Lung (tissue), 11 donors: ENCODE measurements at regions not wholly inside any gene's neighbourhood (a gene's known extent, or its start where the extent isn't known, plus 50 kb on each side); places are given as distances from the start of the nearest gene placed in this dataset.

Experiments used
- ATAC-seq: fragments of 200-7000 bp; cut with Tn5 transposase; one replicate; pipeline ENCODE4 v1.9.1; 2020; ENCODE audit warnings: moderate number of reproducible peaks; ENCODE audit not compliant: insufficient read depth, low FRiP score
- DNase-seq, 3 donors: peaks; one replicate each; pipeline ENCODE4 v3.0.0-alpha.2; 2013 to 2017
- H3K27ac ChIP-seq, 2 donors: one replicate each; pipeline ENCODE4 v1.5.1; 2013; ENCODE audit warnings: mild to moderate bottlenecking in 2 of 2, moderate library complexity in 2 of 2, control low read depth in 1 of 2, inconsistent platforms in 1 of 2, low read depth in 1 of 2, low read length in 1 of 2
- H3K27me3 ChIP-seq, 3 donors: one replicate each; pipeline ENCODE4 v1.5.1; 2013; ENCODE audit warnings: low read length in 2 of 3; ENCODE audit not compliant: control insufficient read depth in 3 of 3, insufficient read depth in 3 of 3
- H3K36me3 ChIP-seq, 4 donors: one replicate each; pipeline ENCODE4 v1.5.1; 2013; ENCODE audit warnings: low read length in 4 of 4, mild to moderate bottlenecking in 1 of 4, moderate library complexity in 1 of 4; ENCODE audit not compliant: control insufficient read depth in 4 of 4, insufficient read depth in 4 of 4
- H3K4me1 ChIP-seq, 5 donors: one replicate each; pipeline ENCODE4 v1.5.1; 2013; ENCODE audit warnings: low read length in 5 of 5, mild to moderate bottlenecking in 2 of 5, moderate library complexity in 1 of 5; ENCODE audit not compliant: control insufficient read depth in 5 of 5, insufficient read depth in 5 of 5
- H3K4me3 ChIP-seq: one replicate; pipeline ENCODE4 v1.5.1; 2013; ENCODE audit warnings: mild to moderate bottlenecking, control low read depth, moderate library complexity
- H3K9ac ChIP-seq, 2 donors: one replicate each; pipeline ENCODE4 v1.5.1; 2013; ENCODE audit warnings: low read length in 2 of 2, control low read depth in 1 of 2; ENCODE audit not compliant: insufficient read depth in 1 of 2
- H3K9me3 ChIP-seq, 4 donors: one replicate each; pipeline ENCODE4 v1.5.1; 2013; ENCODE audit warnings: low read length in 3 of 4, mild to moderate bottlenecking in 1 of 4, moderate library complexity in 1 of 4; ENCODE audit not compliant: control insufficient read depth in 4 of 4, insufficient read depth in 3 of 4
- CTCF ChIP-seq: IDR thresholded peaks from 2 replicates; pipeline ENCODE4 v1.5.1; 2012; ENCODE audit warnings: mild to moderate bottlenecking; ENCODE audit errors: control extremely low read depth, extremely low read depth
- WGBS, 2 donors: extraction: QIAGEN DNeasy Blood & Tissue Kit; methylation state at CpG; one replicate each; pipeline ENCODE4 v1.1.7; 2013; 5-methylcytosine and 5-hydroxymethylcytosine counted together
- donor health status: control.
- donor health status: control.
- donor health status: Bipolar disorder and iron deficiency.
- donor health status: healthy.
- donor health status: DM: yes; HTN: yes; CAD: no.

GRCh38 chr13:42709276-42709675, 72.1 kb upstream of the FAM216B start:
- no peak for TF ChIP-seq CTCF
- no peaks in the 10 kb centered on the region for H3K9me3 ChIP-seq

DNA sequence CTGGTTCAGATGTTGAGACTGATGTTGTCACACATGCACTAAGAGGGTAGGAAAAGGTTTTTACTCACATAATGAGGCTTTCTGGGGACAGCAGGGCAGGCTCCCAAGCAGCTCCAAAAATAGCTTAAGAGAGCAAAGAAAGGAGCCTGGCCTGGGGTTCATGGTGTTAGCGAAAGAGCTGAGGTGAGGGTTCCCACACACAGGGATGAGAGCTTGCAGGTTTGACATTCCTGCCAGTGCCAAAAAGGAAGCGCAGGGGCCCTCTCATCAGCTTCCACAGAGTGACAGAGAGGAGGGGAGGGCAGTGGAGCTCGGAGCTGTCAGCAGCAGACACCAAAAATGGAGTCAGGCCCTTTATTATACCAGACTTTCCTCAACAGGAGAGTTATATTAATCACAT, 65.5 kb upstream of the FAM216B start:
- ATAC-seq: no peak
- Histone ChIP-seq H3K9ac (no peak overlapping the region), H3K9me3 (no peaks in the 10 kb centered on the region), H3K36me3 (no peaks in the 10 kb centered on the region), H3K27me3 (no peaks in the 10 kb centered on the region), H3K27ac (no peak overlapping the region), H3K4me3 (no peak overlapping the region), H3K4me1 (peaks cover 0 to 10% (median 0%) of the 10 kb centered on the region in 5 donors)
- WGBS, 2 donors: 72 to 88% methylated on average over 3 of the region's 3 CpGs
- no peak for TF ChIP-seq CTCF
- no peak for DNase-seq

More at GRCh38 chr13:42709276-42709675, 72.1 kb upstream of the FAM216B start:
- no peak for ATAC-seq
- no peaks in the 10 kb centered on the region for H3K36me3 ChIP-seq
- DNase-seq: no peak
- no peaks in the 10 kb centered on the region for H3K27me3 ChIP-seq
- 87 to 95% methylated on average over 2 of the region's 2 CpGs for WGBS, 2 donors
- H3K9ac ChIP-seq: no peak overlapping the region
- no peak overlapping the region for H3K27ac ChIP-seq
- H3K4me1 ChIP-seq: peaks cover 0 to 13% (median 5%) of the 10 kb centered on the region in 5 donors
- no peak overlapping the region for H3K4me3 ChIP-seq

GRCh38 chr13:42717176-42717575, 64.2 kb upstream of the FAM216B start:
- TF ChIP-seq CTCF: no peak
- WGBS, 2 donors: 52 to 96% methylated on average over 1 of the region's 1 CpG

More at GRCh38 chr13:42717176-42717575, 64.2 kb upstream of the FAM216B start:
- Histone ChIP-seq H3K27ac (no peak overlapping the region), H3K9me3 (no peaks in the 10 kb centered on the region), H3K9ac (no peak overlapping the region), H3K4me3 (no peak overlapping the region), H3K27me3 (no peaks in the 10 kb centered on the region), H3K4me1 (peaks cover 0 to 13% (median 0%) of the 10 kb centered on the region in 5 donors), H3K36me3 (no peaks in the 10 kb centered on the region)
- ATAC-seq (no peak), DNase-seq (no peak)
